ENCODE measurements at regions not wholly inside any gene's neighbourhood (a gene's known extent, or its start where the extent isn't known, plus 50 kb on each side); places are given as distances from the start of the nearest gene placed in this dataset.

DNA sequence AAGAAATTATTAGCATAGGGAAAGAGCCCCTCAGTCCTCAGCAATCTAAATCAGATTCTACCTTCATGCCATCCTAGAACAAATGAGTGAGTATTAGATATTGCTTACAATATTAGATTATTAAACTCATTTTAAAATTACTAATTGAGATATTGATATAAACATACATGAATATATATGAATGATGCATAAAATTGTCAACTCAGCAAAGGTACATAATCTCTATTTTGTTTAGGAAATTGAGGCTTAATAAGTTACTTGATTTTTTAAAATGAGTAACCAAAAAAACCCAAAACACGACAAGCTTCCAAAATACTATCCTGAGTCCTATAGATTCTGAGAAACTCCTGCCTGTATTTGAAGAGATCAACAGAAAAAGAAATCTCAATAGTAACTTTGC, 297.7 kb upstream of the TMCO5A start:
- no peaks in the 10 kb centered on the region for H3K9me3 ChIP-seq (ENCODE audit: control insufficient read depth in 2 of 2, low read length in 2 of 2)
- no peaks in the 10 kb centered on the region for H3K4me1 ChIP-seq (ENCODE audit: control insufficient read depth in 2 of 2, insufficient read depth in 2 of 2, low read length in 2 of 2)
- no peak overlapping the region for H3K9ac ChIP-seq (ENCODE audit: low read depth in 1 of 2, low read length in 2 of 2)
- H3K27me3 ChIP-seq (ENCODE audit: control insufficient read depth in 2 of 2, insufficient read depth in 2 of 2, low read length in 2 of 2) = no peaks in the 10 kb centered on the region
- no peaks in the 10 kb centered on the region for H3K36me3 ChIP-seq (ENCODE audit: control insufficient read depth in 2 of 2, insufficient read depth in 2 of 2, low read length in 2 of 2)
- no peak overlapping the region for H3K4me3 ChIP-seq (ENCODE audit: low read length in 2 of 2)
- no peak overlapping the region for H3K27ac ChIP-seq (ENCODE audit: low read depth in 2 of 2, low read length in 2 of 2)

DNA sequence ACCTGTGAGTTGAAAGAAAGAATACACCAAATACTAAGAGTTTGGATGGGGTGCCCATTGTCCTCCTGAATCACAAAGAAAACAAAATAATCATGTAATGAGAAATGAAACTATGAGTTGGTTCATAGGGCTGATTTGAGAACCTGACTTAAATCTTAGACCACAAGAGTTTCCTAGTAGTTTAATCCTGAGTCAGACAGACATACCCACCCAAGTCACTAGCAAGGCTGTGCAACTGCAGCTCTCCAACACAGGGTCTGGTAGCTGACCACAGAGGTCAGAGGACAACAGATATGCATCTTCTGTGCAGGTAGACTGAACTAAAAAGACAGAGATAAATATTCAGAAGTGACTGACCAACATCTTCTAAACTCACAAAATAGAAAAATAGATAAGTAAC, 296.3 kb upstream of the TMCO5A start:
- H3K27me3 ChIP-seq (ENCODE audit: control insufficient read depth in 2 of 2, insufficient read depth in 2 of 2, low read length in 2 of 2) = no peaks in the 10 kb centered on the region
- no peaks in the 10 kb centered on the region for H3K36me3 ChIP-seq (ENCODE audit: control insufficient read depth in 2 of 2, insufficient read depth in 2 of 2, low read length in 2 of 2)
- no peak overlapping the region for H3K4me3 ChIP-seq (ENCODE audit: low read length in 2 of 2)
- H3K9ac ChIP-seq (ENCODE audit: low read depth in 1 of 2, low read length in 2 of 2) = no peak overlapping the region
- H3K9me3 ChIP-seq (ENCODE audit: control insufficient read depth in 2 of 2, low read length in 2 of 2) = no peaks in the 10 kb centered on the region
- H3K4me1 ChIP-seq (ENCODE audit: control insufficient read depth in 2 of 2, insufficient read depth in 2 of 2, low read length in 2 of 2) = no peaks in the 10 kb centered on the region
- H3K27ac ChIP-seq (ENCODE audit: low read depth in 2 of 2, low read length in 2 of 2) = no peak overlapping the region

DNA sequence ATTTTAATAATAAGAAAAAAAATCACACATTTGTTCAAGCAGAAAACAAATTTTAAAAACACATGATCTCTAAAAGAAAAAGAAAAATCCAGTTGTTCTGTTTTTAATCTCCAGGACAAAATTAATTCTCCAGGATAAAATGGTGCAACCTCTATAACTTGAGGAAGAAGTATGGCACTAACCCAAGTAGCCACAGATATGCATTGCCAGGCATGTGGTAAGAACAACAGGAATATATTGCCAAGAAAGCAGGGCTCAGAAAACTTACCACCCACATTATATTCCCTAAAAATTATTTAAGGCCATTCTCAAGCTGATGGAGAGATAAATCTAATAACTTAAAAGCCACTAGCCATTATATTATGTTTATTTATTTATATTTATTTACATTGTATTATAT, 295.7 kb upstream of the TMCO5A start:
- Histone ChIP-seq H3K36me3 (ENCODE audit: control insufficient read depth in 2 of 2, insufficient read depth in 2 of 2, low read length in 2 of 2) (no peaks in the 10 kb centered on the region), H3K27me3 (ENCODE audit: control insufficient read depth in 2 of 2, insufficient read depth in 2 of 2, low read length in 2 of 2) (no peaks in the 10 kb centered on the region)

DNA sequence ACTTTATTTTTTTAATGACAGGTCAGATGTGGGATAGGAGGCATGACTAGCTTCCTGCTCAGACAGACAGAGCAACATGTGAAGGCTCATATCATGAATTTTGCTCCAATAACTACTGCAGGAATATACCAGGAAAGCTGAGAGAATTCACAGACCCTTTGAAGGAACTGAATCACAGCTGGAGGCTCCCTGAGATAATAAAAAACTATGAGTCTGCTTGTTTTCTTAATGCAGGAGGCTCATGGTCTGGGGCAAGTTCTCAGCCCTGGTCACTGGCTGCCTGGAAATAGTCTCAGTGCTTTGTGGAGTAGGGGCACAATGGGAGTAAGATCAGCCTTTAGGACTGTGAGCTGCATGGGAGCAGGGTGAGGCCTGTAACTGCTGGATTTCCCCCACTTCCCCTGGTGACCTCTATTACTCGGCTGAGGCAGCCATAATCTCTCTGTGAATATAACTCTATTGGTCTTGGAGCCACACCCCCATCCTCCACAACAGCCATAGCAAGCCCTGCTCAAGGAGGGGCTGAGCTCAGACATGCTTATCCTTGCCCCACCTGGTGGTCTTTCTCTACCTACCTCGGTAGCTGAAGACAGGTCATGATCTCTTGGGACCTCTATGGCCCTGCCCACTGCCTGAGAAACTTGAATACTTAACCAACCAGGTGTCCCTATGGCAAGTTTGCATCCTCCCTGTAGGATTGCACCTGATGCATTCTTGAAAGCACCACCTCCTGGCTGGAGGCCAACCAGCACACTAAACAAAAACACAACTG, 281.6 kb upstream of the TMCO5A start:
- no peak overlapping the region for H3K4me3 ChIP-seq (ENCODE audit: low read length in 2 of 2)
- H3K9ac ChIP-seq (ENCODE audit: low read depth in 1 of 2, low read length in 2 of 2) = no peak overlapping the region
- H3K4me1 ChIP-seq (ENCODE audit: control insufficient read depth in 2 of 2, insufficient read depth in 2 of 2, low read length in 2 of 2) = no peaks in the 10 kb centered on the region
- no peaks in the 10 kb centered on the region for H3K27me3 ChIP-seq (ENCODE audit: control insufficient read depth in 2 of 2, insufficient read depth in 2 of 2, low read length in 2 of 2)
- H3K27ac ChIP-seq (ENCODE audit: low read depth in 2 of 2, low read length in 2 of 2) = no peak overlapping the region
- no peaks in the 10 kb centered on the region for H3K36me3 ChIP-seq (ENCODE audit: control insufficient read depth in 2 of 2, insufficient read depth in 2 of 2, low read length in 2 of 2)
- H3K9me3 ChIP-seq (ENCODE audit: control insufficient read depth in 2 of 2, low read length in 2 of 2) = peaks cover 0 to 2% of the 10 kb centered on the region in 2 donors

More for the DNA sequence above, 295.7 kb upstream of the TMCO5A start:
- H3K4me3 ChIP-seq (ENCODE audit: low read length in 2 of 2) = no peak overlapping the region
- H3K9ac ChIP-seq (ENCODE audit: low read depth in 1 of 2, low read length in 2 of 2) = no peak overlapping the region
- no peaks in the 10 kb centered on the region for H3K4me1 ChIP-seq (ENCODE audit: control insufficient read depth in 2 of 2, insufficient read depth in 2 of 2, low read length in 2 of 2)
- no peak overlapping the region for H3K27ac ChIP-seq (ENCODE audit: low read depth in 2 of 2, low read length in 2 of 2)
- no peaks in the 10 kb centered on the region for H3K9me3 ChIP-seq (ENCODE audit: control insufficient read depth in 2 of 2, low read length in 2 of 2)

DNA sequence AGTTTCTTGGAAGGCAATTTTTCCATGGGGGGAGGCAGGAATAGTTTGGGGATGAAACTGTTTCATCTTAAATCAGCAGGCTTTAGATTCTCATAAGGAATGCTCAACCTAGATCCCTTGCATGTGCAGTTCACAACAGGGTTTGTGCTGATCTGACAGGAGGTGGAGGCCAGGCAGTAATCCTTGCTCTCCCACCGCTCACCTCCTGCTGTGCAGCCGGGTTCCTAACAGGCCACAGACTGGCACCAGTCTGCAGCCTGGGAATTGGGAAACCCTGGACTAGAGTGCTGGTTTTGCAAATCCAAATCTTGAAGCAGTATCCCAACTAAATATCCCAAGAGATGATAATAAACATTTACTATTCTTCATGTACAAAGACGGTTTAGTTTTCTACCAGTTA, 256.3 kb upstream of the TMCO5A start:
- H3K9me3 ChIP-seq (ENCODE audit: control insufficient read depth in 2 of 2, low read length in 2 of 2) = no peaks in the 10 kb centered on the region
- no peaks in the 10 kb centered on the region for H3K4me1 ChIP-seq (ENCODE audit: control insufficient read depth in 2 of 2, insufficient read depth in 2 of 2, low read length in 2 of 2)
- no peaks in the 10 kb centered on the region for H3K36me3 ChIP-seq (ENCODE audit: control insufficient read depth in 2 of 2, insufficient read depth in 2 of 2, low read length in 2 of 2)
- H3K4me3 ChIP-seq (ENCODE audit: low read length in 2 of 2) = no peak overlapping the region
- H3K27ac ChIP-seq (ENCODE audit: low read depth in 2 of 2, low read length in 2 of 2) = no peak overlapping the region
- no peaks in the 10 kb centered on the region for H3K27me3 ChIP-seq (ENCODE audit: control insufficient read depth in 2 of 2, insufficient read depth in 2 of 2, low read length in 2 of 2)
- no peak overlapping the region for H3K9ac ChIP-seq (ENCODE audit: low read depth in 1 of 2, low read length in 2 of 2)

DNA sequence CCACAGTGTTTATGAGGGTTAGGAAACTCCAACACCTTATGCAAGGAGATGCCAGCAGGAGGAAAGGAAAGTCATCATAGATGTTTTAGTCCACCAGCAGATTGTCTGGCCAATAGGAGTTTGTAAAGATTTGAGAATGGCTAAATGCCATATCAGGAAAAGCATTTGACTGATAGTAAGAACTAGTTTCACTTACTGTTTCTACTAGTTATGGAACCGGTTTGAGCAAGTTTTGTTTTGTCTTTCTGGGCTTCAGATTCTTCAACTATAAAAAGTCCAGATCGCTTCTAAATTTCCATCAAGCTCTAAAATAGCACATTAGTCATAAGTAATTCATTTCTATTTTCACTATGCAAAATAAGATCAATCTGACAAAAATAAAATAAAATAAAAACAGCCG, 254.8 kb upstream of the TMCO5A start:
- Histone ChIP-seq H3K9me3 (ENCODE audit: control insufficient read depth in 2 of 2, low read length in 2 of 2) (no peaks in the 10 kb centered on the region), H3K4me1 (ENCODE audit: control insufficient read depth in 2 of 2, insufficient read depth in 2 of 2, low read length in 2 of 2) (no peaks in the 10 kb centered on the region), H3K36me3 (ENCODE audit: control insufficient read depth in 2 of 2, insufficient read depth in 2 of 2, low read length in 2 of 2) (no peaks in the 10 kb centered on the region), H3K27me3 (ENCODE audit: control insufficient read depth in 2 of 2, insufficient read depth in 2 of 2, low read length in 2 of 2) (no peaks in the 10 kb centered on the region), H3K9ac (ENCODE audit: low read depth in 1 of 2, low read length in 2 of 2) (no peak overlapping the region), H3K4me3 (ENCODE audit: low read length in 2 of 2) (no peak overlapping the region), H3K27ac (ENCODE audit: low read depth in 2 of 2, low read length in 2 of 2) (no peak overlapping the region)

DNA sequence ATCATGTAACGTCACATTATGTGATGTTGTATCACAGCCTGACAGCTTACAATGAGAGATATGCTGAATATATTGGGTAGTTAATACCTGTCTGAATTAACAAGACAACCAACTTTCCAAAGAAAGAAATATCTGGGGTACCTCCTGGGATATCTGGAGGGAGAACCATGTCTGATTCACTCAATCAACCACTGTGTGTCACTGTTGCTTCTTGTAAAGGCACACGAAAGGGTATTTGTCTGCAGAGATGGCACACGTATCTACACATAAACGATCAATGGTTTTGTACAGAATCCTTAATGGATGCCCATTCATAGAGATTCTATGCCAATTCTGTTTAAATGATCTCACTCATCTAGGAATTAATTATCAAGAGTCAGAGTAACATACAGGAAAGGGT, 252.1 kb upstream of the TMCO5A start:
- Histone ChIP-seq H3K9me3 (ENCODE audit: control insufficient read depth in 2 of 2, low read length in 2 of 2) (no peaks in the 10 kb centered on the region), H3K4me3 (ENCODE audit: low read length in 2 of 2) (no peak overlapping the region), H3K4me1 (ENCODE audit: control insufficient read depth in 2 of 2, insufficient read depth in 2 of 2, low read length in 2 of 2) (no peaks in the 10 kb centered on the region), H3K36me3 (ENCODE audit: control insufficient read depth in 2 of 2, insufficient read depth in 2 of 2, low read length in 2 of 2) (no peaks in the 10 kb centered on the region), H3K27ac (ENCODE audit: low read depth in 2 of 2, low read length in 2 of 2) (no peak overlapping the region), H3K27me3 (ENCODE audit: control insufficient read depth in 2 of 2, insufficient read depth in 2 of 2, low read length in 2 of 2) (no peaks in the 10 kb centered on the region), H3K9ac (ENCODE audit: low read depth in 1 of 2, low read length in 2 of 2) (no peak overlapping the region)

DNA sequence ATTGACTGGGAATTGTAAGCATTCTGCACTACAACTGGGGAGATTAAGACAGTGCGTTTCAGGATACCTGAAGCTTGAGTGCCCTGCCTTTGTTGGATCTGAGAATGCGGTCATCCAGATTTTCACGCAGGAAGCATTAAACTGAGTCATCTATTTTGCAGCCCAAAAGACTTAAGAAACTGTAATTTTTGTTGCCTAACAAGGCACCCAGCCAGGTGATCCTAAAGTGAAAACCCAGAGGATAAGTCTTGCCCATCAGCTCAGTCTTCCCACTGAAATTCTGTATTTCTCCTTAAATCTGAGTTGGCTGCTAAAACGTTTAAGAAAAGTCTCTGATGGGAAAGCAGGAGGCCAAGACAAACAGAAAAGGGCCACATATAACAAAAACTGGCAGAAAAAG, 242.5 kb upstream of the TMCO5A start:
- H3K36me3 ChIP-seq (ENCODE audit: control insufficient read depth in 2 of 2, insufficient read depth in 2 of 2, low read length in 2 of 2) = no peaks in the 10 kb centered on the region
- no peaks in the 10 kb centered on the region for H3K4me1 ChIP-seq (ENCODE audit: control insufficient read depth in 2 of 2, insufficient read depth in 2 of 2, low read length in 2 of 2)
- no peaks in the 10 kb centered on the region for H3K9me3 ChIP-seq (ENCODE audit: control insufficient read depth in 2 of 2, low read length in 2 of 2)
- no peak overlapping the region for H3K27ac ChIP-seq (ENCODE audit: low read depth in 2 of 2, low read length in 2 of 2)
- no peak overlapping the region for H3K9ac ChIP-seq (ENCODE audit: low read depth in 1 of 2, low read length in 2 of 2)
- H3K27me3 ChIP-seq (ENCODE audit: control insufficient read depth in 2 of 2, insufficient read depth in 2 of 2, low read length in 2 of 2) = no peaks in the 10 kb centered on the region
- no peak overlapping the region for H3K4me3 ChIP-seq (ENCODE audit: low read length in 2 of 2)

DNA sequence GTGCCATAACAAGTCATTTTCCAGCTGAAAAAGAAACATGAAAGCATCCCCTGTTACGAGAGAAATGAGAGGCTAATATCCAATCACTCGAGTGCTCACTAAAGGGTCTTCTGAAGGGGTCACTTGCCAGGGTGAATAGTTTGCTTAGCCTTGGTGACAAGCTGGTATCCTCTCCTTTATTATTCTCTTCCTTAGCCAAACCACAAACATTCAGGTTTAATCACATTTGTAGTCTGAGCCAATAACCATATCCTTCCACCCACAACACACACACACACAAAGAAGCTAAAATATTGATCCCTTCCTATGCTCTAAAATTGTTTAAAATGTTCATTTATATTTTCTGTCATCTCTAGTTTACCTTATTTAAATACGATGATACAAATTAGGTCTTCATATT, 240.5 kb upstream of the TMCO5A start:
- H3K4me1 ChIP-seq (ENCODE audit: control insufficient read depth in 2 of 2, insufficient read depth in 2 of 2, low read length in 2 of 2) = no peaks in the 10 kb centered on the region
- H3K9ac ChIP-seq (ENCODE audit: low read depth in 1 of 2, low read length in 2 of 2) = no peak overlapping the region
- no peak overlapping the region for H3K27ac ChIP-seq (ENCODE audit: low read depth in 2 of 2, low read length in 2 of 2)
- H3K4me3 ChIP-seq (ENCODE audit: low read length in 2 of 2) = no peak overlapping the region
- H3K9me3 ChIP-seq (ENCODE audit: control insufficient read depth in 2 of 2, low read length in 2 of 2) = no peaks in the 10 kb centered on the region
- H3K36me3 ChIP-seq (ENCODE audit: control insufficient read depth in 2 of 2, insufficient read depth in 2 of 2, low read length in 2 of 2) = no peaks in the 10 kb centered on the region
- no peaks in the 10 kb centered on the region for H3K27me3 ChIP-seq (ENCODE audit: control insufficient read depth in 2 of 2, insufficient read depth in 2 of 2, low read length in 2 of 2)

DNA sequence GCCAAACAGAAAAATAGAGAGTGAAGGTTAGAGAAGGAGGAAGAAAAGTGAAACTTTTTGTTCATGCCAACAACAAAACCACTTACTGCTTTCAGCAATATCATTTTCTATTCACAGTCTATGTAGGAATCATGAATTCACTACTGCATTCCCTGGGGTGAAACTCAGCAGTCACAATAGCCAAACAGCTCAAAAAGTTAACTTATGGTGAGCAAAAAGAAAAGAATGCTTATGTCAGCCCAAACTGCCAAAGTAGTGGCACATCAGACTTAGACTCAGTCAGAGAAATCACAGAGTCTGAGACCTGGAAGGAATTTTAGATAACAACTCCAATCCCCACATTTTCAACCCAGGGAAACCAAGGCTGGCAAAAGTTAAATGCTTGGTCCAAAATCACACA, 238.7 kb upstream of the TMCO5A start:
- H3K4me1 ChIP-seq (ENCODE audit: control insufficient read depth in 2 of 2, insufficient read depth in 2 of 2, low read length in 2 of 2) = no peaks in the 10 kb centered on the region
- no peaks in the 10 kb centered on the region for H3K9me3 ChIP-seq (ENCODE audit: control insufficient read depth in 2 of 2, low read length in 2 of 2)
- H3K9ac ChIP-seq (ENCODE audit: low read depth in 1 of 2, low read length in 2 of 2) = no peak overlapping the region
- H3K27ac ChIP-seq (ENCODE audit: low read depth in 2 of 2, low read length in 2 of 2) = no peak overlapping the region
- H3K36me3 ChIP-seq (ENCODE audit: control insufficient read depth in 2 of 2, insufficient read depth in 2 of 2, low read length in 2 of 2) = no peaks in the 10 kb centered on the region
- H3K27me3 ChIP-seq (ENCODE audit: control insufficient read depth in 2 of 2, insufficient read depth in 2 of 2, low read length in 2 of 2) = no peaks in the 10 kb centered on the region
- no peak overlapping the region for H3K4me3 ChIP-seq (ENCODE audit: low read length in 2 of 2)

DNA sequence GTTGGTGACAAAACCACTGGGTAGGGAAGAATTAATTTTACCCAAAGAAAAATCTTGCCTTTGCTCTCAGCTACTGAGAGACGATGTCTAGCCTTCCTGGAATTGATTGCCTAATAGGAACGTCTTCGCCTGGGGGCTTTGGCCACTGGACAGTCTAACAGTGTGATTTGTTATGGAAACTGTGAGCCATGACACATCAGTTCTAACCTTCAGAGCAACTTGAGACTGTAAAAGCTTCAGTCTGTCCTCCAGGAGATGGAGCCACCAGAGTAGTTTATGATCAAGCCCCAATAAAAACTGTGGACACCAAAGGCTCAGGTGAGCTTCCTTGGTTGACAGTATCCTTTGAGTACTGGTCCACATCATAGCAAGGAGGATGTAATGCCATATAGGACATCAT, 235.8 kb upstream of the TMCO5A start:
- Histone ChIP-seq H3K9ac (ENCODE audit: low read depth in 1 of 2, low read length in 2 of 2) (no peak overlapping the region), H3K27me3 (ENCODE audit: control insufficient read depth in 2 of 2, insufficient read depth in 2 of 2, low read length in 2 of 2) (no peaks in the 10 kb centered on the region), H3K27ac (ENCODE audit: low read depth in 2 of 2, low read length in 2 of 2) (no peak overlapping the region), H3K9me3 (ENCODE audit: control insufficient read depth in 2 of 2, low read length in 2 of 2) (no peaks in the 10 kb centered on the region), H3K36me3 (ENCODE audit: control insufficient read depth in 2 of 2, insufficient read depth in 2 of 2, low read length in 2 of 2) (no peaks in the 10 kb centered on the region), H3K4me1 (ENCODE audit: control insufficient read depth in 2 of 2, insufficient read depth in 2 of 2, low read length in 2 of 2) (no peaks in the 10 kb centered on the region), H3K4me3 (ENCODE audit: low read length in 2 of 2) (no peak overlapping the region)

Measured in mucosa of rectum (tissue), 2 donors.